ENCODE measurements at regions not wholly inside any gene's neighbourhood (a gene's known extent, or its start where the extent isn't known, plus 50 kb on each side); places are given as distances from the start of the nearest gene placed in this dataset.

GRCh38 chr9:81489046-81489445 is 200.3 kb downstream of the TLE1 start:
- DNase-seq (ENCODE audit: low spot score): no peak

DNA sequence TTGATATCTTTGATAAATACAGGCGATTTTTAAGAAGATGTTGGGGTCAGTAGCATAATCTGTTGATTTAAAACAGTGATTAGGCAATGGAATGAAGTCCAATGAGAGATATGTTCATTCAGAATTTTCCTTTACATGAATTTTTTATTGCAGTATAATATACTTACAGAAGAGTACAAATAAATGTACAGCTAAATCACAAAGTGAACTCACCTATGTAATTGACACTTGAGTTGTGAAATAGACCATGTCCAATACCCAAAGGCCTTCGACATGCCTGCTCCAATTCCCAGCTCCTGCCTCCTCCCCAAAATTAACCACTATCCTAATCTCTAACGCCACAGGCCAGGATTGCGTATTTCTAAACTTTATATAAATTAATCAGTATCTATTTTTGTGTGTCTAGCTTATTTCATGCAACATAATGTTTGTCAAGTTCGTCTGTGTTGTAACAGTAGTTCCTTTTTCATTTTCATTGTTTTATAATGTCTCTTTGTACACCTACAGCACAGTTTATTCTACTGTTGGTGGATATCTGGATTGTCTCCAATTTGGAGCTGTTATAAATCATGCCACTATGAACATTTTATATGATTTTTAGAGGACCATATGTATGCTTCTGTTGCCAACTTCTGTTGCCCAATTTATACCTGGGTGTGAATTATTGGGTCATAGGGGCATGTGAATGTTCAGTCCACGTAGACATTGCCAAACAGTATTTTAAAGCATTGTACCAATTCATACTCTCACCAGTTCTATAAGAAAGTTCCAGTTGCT is 208.3 kb downstream of the TLE1 start:
- no peak for DNase-seq (ENCODE audit: low spot score)

- DNase-seq (ENCODE audit: low spot score): no peak
Observed at GRCh38 chr9:81479573-81479972, 209.8 kb downstream of the TLE1 start.

GRCh38 chr9:81477669-81478068 is 211.7 kb downstream of the TLE1 start:
- DNase-seq (ENCODE audit: low spot score): no peak

DNA sequence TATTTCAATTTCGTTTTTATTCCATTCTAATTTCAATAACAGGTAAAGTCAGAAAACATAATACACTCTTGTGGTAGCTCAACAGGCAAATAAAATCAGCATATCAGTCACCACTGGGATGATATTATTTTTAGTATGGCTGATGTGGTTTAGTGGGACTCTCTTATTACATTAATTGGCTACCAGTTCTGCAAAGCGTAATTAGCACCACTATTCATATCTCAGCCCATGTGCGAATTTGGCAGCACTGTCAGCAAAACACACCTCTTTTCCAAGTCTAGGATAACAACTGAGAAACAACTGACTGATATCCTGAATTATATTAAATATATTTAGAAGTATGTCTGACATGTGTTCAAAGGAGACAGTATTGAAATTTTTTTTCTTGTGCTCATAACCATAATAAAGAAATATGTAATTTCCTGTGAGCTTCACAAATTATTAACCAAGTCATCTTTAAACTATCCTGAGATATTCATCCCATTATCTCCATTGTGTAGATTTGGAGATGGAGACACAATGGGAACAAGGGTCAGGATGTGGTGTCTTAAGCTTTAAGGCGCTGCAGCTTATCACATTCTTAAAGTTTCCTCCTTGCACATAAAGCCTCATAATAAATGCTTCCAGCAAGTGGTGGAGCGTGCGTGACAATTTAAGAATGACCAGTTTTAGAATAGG is 212.4 kb downstream of the TLE1 start:
- no peak for DNase-seq (ENCODE audit: low spot score)

DNA sequence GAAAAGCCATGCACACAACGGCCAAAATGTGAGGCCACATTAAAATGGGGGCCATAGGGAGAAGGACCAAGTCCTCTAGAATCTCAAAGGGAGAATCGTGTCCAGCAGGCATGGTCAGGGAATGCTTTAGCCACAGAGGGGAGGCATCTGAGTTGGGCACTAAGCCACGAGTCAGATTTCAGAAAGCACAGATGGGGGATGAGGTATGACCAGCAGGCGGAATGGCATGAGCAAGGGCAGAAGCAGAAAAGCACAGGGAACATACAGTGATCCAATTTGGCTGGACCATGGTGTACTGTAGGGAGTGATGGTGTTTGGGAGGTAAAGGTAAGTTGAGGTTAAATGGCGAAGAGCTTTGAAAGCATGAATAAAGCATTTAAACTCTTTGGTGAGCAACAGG is 214.6 kb downstream of the TLE1 start:
- DNase-seq (ENCODE audit: low spot score): no peak

DNA sequence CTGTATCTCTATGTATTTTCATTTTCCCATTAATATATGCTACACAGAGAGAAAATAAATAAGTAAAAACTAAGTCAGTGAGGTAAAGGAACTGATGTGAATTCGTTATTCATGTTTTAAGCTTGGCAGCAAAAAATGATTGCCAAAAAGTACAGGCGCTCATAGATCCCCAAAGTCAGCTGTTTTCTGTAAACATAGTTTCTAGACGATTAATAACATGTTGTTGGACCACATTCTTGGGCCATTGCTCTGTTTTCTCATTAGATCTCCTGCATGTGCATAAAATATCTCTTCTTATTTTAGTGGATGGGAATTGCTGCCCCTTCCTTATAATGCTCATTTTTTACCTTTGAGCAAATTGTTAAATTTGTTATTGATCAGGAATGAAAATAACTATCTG is 215.2 kb downstream of the TLE1 start:
- DNase-seq (ENCODE audit: low spot score): no peak

DNA sequence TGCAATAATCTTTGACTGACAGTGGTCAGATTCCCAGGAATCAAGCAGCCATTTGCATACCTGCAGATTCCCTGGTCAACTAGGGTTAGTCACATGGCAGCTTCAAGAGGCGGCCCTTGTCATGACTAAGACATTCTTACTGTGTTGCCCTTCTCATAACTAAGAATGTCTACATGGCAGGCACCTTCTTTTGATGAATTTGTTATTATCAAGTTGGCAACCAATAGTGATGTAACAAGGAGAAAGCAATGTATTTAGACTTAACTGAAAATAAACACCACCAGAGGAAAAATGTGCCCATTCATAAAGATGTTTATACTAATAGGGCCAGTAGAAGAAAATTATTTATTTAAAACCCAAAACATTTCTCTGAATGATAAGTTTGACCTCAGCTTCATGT is 215.6 kb downstream of the TLE1 start:
- no peak for DNase-seq (ENCODE audit: low spot score)

- no peak for DNase-seq (ENCODE audit: low spot score)
Observed at GRCh38 chr9:81473206-81473605, 216.1 kb downstream of the TLE1 start.

- no peak for DNase-seq (ENCODE audit: low spot score)
Observed at GRCh38 chr9:81472701-81473100, 216.6 kb downstream of the TLE1 start.

DNA sequence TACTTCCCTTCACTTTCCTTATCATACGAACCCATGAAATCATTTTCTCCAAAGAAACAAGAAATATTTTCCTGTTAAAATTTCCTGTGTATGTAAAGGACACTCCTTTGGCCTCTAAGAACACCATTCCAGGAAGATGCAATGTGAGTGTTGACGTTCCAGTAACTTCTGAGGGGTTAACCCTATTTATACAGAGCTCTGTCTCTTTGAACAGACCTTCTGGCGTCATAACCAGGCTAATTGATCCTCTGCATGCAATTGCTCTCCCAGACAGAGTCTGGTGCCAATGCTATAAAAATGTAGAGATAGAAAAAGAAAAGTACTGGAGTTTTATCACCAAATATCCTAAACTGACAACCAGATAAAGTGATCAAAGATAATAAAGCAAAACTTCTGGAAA is 218.5 kb downstream of the TLE1 start:
- no peak for DNase-seq (ENCODE audit: low spot score)

GRCh38 chr9:81468084-81468595 is 221.2 kb downstream of the TLE1 start:
- DNase-seq (ENCODE audit: low spot score): no peak

- no peak for DNase-seq (ENCODE audit: low spot score)
Observed at GRCh38 chr9:81466981-81467380, 222.4 kb downstream of the TLE1 start.

DNA sequence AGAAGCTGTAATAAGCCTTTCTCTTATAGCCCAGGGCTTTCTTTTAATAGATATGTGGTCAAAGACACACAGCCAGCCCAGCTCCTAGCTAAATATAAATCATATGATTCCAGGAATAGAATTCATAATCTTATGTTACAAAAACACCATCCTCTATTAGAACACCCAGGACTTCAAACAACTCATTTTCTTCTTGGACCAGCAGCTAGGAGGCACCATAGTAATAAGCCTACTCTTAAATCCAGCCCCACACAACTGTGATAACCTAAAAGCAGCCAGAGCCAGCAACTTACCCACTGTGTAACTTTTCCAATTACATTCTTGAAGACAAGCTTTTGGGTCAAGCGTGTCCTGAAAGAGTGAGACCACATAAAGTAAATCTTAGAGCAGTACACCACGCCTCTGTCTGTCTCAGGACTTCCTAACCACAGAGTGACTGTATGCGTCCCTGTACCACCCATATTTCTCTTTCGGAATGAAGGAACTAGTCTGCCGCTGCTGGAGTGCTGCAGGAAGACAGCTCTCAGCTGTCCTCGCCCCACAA is 223.8 kb downstream of the TLE1 start:
- DNase-seq (ENCODE audit: low spot score): no peak

GRCh38 chr9:81462801-81463200 is 226.5 kb downstream of the TLE1 start:
- DNase-seq (ENCODE audit: low spot score): no peak

DNA sequence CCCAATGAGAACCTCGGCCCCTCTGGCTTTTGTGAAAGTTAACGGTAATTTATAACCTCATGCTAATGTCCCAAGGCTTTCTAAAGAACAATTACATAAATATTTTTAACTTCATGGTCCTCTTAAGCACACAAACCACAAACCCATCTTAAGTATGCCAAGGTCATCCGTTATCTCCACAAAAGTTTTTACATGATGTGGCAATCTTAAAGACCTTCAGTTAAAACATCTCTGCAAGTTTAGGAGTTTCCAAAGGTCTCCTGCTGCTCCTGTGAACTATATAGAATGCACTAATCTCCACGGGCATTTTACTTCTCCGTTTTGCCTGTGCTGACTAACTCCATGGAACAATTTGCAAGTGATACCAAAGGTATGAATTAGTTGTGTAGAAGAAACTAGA is 228.2 kb downstream of the TLE1 start:
- no peak for DNase-seq (ENCODE audit: low spot score)

GRCh38 chr9:81460693-81461092 is 228.7 kb downstream of the TLE1 start:
- no peak for DNase-seq (ENCODE audit: low spot score)

DNA sequence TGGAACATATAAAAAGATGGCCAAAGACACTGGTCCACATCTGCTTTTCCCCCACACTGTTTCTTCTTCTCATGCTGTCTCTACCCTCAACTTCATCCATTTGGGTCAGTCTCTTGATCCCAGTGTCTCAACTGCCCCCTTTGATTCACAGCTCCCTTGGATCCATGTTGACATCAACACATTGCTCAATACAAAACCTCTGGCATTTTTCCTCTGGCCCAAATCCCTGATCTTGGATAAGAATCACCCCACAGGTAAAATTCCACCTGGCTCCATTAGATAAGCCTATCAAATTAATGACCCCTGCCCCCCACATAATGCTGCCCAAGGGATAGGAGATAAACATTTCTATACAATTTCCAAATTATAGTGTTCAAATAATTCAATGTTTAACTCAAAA is 229.8 kb downstream of the TLE1 start:
- DNase-seq (ENCODE audit: low spot score): no peak

DNA sequence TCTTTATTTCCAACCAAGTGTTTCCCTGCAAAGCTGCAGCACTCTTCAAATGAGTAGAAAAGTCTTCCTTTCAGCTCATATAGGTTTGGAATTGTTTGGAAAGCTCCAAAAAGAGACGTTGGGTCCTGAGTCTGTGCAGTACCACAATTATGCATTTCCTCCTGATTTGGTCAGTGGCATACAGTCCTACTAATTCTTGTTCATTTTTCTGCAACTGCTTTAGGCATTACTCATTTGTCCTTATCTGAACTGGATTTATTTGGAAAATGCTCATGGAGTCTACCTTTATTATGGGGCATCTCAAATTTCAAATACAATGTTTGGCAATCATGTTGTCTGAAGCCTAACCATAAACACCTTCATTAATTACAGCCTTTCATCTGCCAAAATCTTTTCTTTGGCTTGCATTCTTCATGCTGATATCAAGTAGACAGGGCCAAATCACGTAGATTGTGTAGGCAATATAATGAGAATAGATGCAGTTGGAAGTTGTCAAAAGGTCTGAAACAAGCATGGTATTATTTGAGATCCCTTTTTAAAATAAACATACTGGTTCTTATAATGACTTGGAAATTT is 232.8 kb downstream of the TLE1 start:
- no peak for DNase-seq (ENCODE audit: low spot score)

GRCh38 chr9:81455462-81456219 is 233.7 kb downstream of the TLE1 start:
- no peak for DNase-seq (ENCODE audit: low spot score)

DNA sequence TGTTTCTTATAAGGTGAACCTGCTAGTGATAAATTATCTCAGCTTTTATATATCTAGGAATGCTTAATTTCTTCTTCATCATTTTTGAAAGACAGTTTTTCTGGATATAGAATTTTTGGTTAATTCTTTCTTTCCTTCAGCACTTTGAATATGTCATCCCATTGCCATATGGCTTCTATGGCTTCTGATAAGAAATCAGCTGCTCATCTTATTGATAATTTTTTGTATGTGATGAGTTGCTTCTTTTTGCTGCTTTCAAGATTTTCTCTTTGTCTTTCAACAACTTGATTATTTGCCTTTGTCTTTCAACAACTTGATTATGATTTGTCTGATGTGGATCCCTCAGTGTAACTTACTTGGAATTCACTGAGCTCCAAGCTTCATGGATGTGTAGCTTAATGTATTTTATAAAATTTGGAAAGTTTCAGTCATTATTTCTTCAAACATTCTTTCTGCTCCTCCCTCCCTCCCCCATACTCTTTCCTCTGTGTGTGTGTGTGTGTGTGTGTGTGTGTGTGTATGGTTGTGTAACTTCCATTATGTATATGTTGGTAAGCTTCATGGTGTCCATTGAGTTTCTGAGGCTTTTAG is 243.9 kb downstream of the TLE1 start:
- no peak for DNase-seq (ENCODE audit: low spot score)

DNA sequence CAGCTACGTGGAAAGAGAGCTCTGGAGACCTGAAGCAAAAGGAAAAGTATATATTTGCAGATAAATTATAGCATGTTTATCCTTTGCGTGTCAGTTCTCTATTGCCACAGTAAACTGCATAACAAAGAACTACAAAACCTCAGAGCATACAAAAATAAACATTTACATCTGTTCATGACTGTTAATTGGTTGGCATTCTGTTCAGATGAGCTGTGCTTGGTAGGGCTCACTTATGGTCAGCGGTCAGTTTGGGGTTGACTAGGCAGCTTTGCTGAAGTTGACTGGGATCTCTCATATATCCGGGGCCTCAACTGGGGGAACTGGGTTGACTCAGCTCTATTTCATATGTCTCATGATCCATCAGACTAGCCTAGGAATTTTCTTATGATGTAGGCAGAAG is 257.7 kb downstream of the TLE1 start:
- DNase-seq (ENCODE audit: low spot score): no peak

Measured in hematopoietic multipotent progenitor cell treated with erythropoietin and hydrocortisone succinate and interleukin-3 and kit ligand, for 15 days (in vitro differentiated cells).